Lung (tissue), 11 donors: ENCODE measurements at regions not wholly inside any gene's neighbourhood (a gene's known extent, or its start where the extent isn't known, plus 50 kb on each side); places are given as distances from the start of the nearest gene placed in this dataset.

Experiments used
- ATAC-seq: fragments of 200-7000 bp; cut with Tn5 transposase; one replicate; pipeline ENCODE4 v1.9.1; 2020; ENCODE audit warnings: moderate number of reproducible peaks; ENCODE audit not compliant: insufficient read depth, low FRiP score
- DNase-seq, 3 donors: peaks; one replicate each; pipeline ENCODE4 v3.0.0-alpha.2; 2013 to 2017
- H3K27ac ChIP-seq, 2 donors: one replicate each; pipeline ENCODE4 v1.5.1; 2013; ENCODE audit warnings: mild to moderate bottlenecking in 2 of 2, moderate library complexity in 2 of 2, control low read depth in 1 of 2, inconsistent platforms in 1 of 2, low read depth in 1 of 2, low read length in 1 of 2
- H3K27me3 ChIP-seq, 3 donors: one replicate each; pipeline ENCODE4 v1.5.1; 2013; ENCODE audit warnings: low read length in 2 of 3; ENCODE audit not compliant: control insufficient read depth in 3 of 3, insufficient read depth in 3 of 3
- H3K36me3 ChIP-seq, 4 donors: one replicate each; pipeline ENCODE4 v1.5.1; 2013; ENCODE audit warnings: low read length in 4 of 4, mild to moderate bottlenecking in 1 of 4, moderate library complexity in 1 of 4; ENCODE audit not compliant: control insufficient read depth in 4 of 4, insufficient read depth in 4 of 4
- H3K4me1 ChIP-seq, 5 donors: one replicate each; pipeline ENCODE4 v1.5.1; 2013; ENCODE audit warnings: low read length in 5 of 5, mild to moderate bottlenecking in 2 of 5, moderate library complexity in 1 of 5; ENCODE audit not compliant: control insufficient read depth in 5 of 5, insufficient read depth in 5 of 5
- H3K4me3 ChIP-seq: one replicate; pipeline ENCODE4 v1.5.1; 2013; ENCODE audit warnings: mild to moderate bottlenecking, control low read depth, moderate library complexity
- H3K9ac ChIP-seq, 2 donors: one replicate each; pipeline ENCODE4 v1.5.1; 2013; ENCODE audit warnings: low read length in 2 of 2, control low read depth in 1 of 2; ENCODE audit not compliant: insufficient read depth in 1 of 2
- H3K9me3 ChIP-seq, 4 donors: one replicate each; pipeline ENCODE4 v1.5.1; 2013; ENCODE audit warnings: low read length in 3 of 4, mild to moderate bottlenecking in 1 of 4, moderate library complexity in 1 of 4; ENCODE audit not compliant: control insufficient read depth in 4 of 4, insufficient read depth in 3 of 4
- WGBS, 2 donors: extraction: QIAGEN DNeasy Blood & Tissue Kit; methylation state at CpG; one replicate each; pipeline ENCODE4 v1.1.7; 2013; 5-methylcytosine and 5-hydroxymethylcytosine counted together
- TF ChIP-seq, protein P1 (sequence below): IDR thresholded peaks from 2 replicates; pipeline ENCODE4 v1.5.1; 2012; ENCODE audit warnings: mild to moderate bottlenecking; ENCODE audit errors: control extremely low read depth, extremely low read depth
- donor health status: control.
- donor health status: control.
- donor health status: Bipolar disorder and iron deficiency.
- donor health status: healthy.
- donor health status: DM: yes; HTN: yes; CAD: no.

DNA sequence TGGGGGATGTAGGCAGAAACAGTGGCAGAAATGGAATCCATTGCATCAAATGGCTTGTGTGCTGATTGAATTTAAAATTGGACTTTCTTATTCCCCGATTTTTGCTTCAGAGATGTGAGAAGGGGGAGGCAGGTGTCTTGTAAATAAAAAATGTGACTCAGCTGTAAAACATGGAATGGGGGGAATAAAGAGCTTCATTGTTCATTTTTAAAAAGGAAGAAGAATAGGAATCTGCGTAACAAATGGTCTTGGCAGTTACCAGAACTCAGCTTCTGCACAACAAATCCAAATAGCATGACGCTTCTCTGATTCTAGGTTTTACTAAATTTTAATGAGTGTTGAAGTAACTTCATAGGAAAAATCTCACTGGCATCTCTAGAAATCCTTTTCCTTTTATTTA is 323.9 kb upstream of the GBE1 start:
- H3K27ac ChIP-seq, result no peak overlapping the region
- WGBS, 2 donors, result 70 to 86% methylated on average over 3 of the region's 3 CpGs
- no peak for DNase-seq
- no peaks in the 10 kb centered on the region for H3K27me3 ChIP-seq
- H3K36me3 ChIP-seq, result no peaks in the 10 kb centered on the region
- no peak overlapping the region for H3K9ac ChIP-seq
- TF ChIP-seq, protein P1, sequence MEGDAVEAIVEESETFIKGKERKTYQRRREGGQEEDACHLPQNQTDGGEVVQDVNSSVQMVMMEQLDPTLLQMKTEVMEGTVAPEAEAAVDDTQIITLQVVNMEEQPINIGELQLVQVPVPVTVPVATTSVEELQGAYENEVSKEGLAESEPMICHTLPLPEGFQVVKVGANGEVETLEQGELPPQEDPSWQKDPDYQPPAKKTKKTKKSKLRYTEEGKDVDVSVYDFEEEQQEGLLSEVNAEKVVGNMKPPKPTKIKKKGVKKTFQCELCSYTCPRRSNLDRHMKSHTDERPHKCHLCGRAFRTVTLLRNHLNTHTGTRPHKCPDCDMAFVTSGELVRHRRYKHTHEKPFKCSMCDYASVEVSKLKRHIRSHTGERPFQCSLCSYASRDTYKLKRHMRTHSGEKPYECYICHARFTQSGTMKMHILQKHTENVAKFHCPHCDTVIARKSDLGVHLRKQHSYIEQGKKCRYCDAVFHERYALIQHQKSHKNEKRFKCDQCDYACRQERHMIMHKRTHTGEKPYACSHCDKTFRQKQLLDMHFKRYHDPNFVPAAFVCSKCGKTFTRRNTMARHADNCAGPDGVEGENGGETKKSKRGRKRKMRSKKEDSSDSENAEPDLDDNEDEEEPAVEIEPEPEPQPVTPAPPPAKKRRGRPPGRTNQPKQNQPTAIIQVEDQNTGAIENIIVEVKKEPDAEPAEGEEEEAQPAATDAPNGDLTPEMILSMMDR, result no peak
- H3K9me3 ChIP-seq, result no peaks in the 10 kb centered on the region
- no peak overlapping the region for H3K4me3 ChIP-seq
- peaks cover 0 to 6% (median 0%) of the 10 kb centered on the region in 5 donors for H3K4me1 ChIP-seq
- ATAC-seq, result no peak

DNA sequence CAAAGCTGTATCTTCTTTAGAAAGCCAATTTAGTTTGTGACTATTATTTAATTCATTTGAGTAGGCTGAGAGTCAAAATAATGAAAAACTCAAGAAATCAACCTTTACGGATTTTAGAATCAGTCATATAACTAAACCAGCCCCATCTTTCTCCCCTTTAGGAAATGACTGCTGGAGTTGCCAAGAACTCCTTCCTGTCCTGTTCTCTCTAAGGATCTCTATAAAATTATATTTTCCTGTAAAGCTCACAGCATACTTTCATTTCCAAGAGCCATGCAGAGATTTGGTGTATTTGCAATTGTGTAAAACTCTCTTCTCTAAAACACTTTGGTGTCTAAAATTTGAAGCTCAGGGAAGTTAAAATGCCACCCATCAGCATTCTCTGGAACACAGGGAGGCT is 323.4 kb upstream of the GBE1 start:
- Histone ChIP-seq H3K9me3 (no peaks in the 10 kb centered on the region), H3K27me3 (no peaks in the 10 kb centered on the region), H3K9ac (no peak overlapping the region), H3K4me1 (peaks cover 0 to 6% (median 0%) of the 10 kb centered on the region in 5 donors), H3K4me3 (no peak overlapping the region), H3K27ac (no peak overlapping the region), H3K36me3 (no peaks in the 10 kb centered on the region)
- ATAC-seq (no peak), DNase-seq (no peak)
- 60 to 64% methylated on average over 1 of the region's 1 CpG for WGBS, 2 donors
- TF ChIP-seq, protein P1, result no peak

DNA sequence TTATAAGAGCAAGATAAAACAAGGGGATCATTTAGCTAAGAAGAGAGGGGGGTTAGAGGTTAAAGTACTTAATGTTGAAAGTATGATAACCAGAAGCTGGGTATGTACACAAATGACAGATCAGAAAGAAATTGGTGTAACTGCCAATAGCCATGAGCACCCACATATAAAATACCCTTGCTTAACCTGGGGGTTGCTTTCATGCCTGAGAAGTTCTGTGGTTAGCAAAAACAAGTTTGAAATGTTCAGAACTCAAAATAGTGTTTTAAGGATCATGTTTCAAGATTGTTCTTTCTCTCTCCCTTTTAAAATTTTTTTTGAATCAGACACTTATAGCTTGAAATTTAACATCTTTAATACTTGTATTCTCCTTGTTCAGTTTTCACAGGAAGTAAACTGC is 321.4 kb upstream of the GBE1 start:
- Histone ChIP-seq H3K4me1 (peaks cover 0 to 6% (median 0%) of the 10 kb centered on the region in 5 donors), H3K4me3 (no peak overlapping the region), H3K27ac (no peak overlapping the region), H3K36me3 (no peaks in the 10 kb centered on the region), H3K9me3 (no peaks in the 10 kb centered on the region), H3K27me3 (no peaks in the 10 kb centered on the region), H3K9ac (no peak overlapping the region)
- TF ChIP-seq, protein P1, result no peak
- DNase-seq (no peak), ATAC-seq (no peak)

DNA sequence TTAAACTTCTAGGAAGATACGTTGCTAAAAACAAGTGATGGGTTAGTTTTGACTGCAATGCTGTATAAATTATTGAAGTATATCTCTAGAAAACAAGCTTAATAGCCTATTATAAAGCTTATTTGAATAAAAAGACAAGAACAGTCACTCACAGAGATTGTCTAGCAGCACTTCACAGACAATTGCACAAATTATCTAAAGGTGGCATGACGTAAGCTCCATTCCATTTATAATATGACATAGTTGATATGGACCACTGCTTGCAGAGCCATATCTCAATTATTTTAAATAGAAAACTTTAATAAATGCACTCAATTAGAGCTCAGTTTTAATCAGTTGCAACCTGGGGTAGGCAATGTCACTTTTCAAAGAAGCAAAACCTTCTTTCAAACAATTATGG is 319.9 kb upstream of the GBE1 start:
- Histone ChIP-seq H3K36me3 (no peaks in the 10 kb centered on the region), H3K27ac (no peak overlapping the region), H3K4me1 (peaks cover 0 to 6% (median 0%) of the 10 kb centered on the region in 5 donors), H3K9ac (no peak overlapping the region), H3K9me3 (no peaks in the 10 kb centered on the region), H3K27me3 (no peaks in the 10 kb centered on the region), H3K4me3 (no peak overlapping the region)
- TF ChIP-seq, protein P1, result no peak
- ATAC-seq (no peak), DNase-seq (no peak)
- 80 to 84% methylated on average over 2 of the region's 2 CpGs for WGBS, 2 donors
